ENCODE measurements at regions not wholly inside any gene's neighbourhood (a gene's known extent, or its start where the extent isn't known, plus 50 kb on each side); places are given as distances from the start of the nearest gene placed in this dataset.
"Not testable (repeated sequence)": the region's sequence is repeated elsewhere in the genome, so short reads cannot be mapped to it uniquely, and the experiment has no call there.

DNA sequence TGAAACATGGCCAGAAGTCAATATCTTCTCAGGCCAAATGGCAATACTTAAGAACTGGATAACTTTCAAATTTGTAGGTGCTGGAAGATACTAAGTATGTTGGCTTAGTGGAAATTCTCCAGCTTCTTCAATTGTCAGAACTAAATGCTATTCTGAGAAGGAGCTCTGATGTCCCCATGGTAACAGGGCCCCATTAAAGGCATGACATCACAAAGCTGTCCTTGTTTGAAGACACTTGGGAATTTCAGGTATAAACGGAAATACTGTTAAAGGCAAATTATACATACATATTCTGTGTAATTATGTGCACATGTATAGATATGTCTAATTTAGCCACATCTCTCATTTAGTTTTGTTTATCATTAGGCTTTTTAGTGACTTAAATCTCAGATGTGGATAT, 210.0 kb upstream of the SEL1L start:
- no peak for DNase-seq
- TF ChIP-seq GATA1 (IDR thresholded peaks at IDR 0.05; ENCODE audit: low read depth, low read length) (no peak), POLR2A (IDR thresholded peaks at IDR 0.05; ENCODE audit: low read length) (no peak)

DNA sequence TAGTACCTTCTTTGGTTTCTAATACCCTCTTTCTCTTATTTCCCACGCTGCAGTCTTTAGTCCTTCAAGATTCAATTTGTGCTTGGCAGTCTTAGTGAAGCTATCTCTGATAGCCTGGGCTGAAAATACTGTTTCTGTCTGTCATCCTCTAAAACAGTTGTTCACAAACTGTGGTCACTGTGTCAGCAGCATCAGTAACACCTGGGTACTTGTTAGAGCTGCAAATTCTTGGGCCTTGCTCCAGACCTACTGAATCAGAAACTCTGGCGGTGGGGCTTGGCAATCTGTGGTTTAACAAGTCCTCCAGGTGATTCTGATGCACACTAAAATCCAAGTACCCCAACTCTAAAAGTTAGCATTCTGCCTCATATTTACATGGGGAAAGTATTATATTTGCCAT, 217.5 kb upstream of the SEL1L start:
- no peak for DNase-seq
- TF ChIP-seq POLR2A (IDR thresholded peaks at IDR 0.05; ENCODE audit: low read length) (no peak), GATA1 (IDR thresholded peaks at IDR 0.05; ENCODE audit: low read depth, low read length) (no peak)

- no peak for DNase-seq
- TF ChIP-seq GATA1 (IDR thresholded peaks at IDR 0.05; ENCODE audit: low read depth, low read length) (no peak), POLR2A (IDR thresholded peaks at IDR 0.05; ENCODE audit: low read length) (no peak)
Measured at GRCh38 chr14:81759541-81759940, 225.9 kb upstream of the SEL1L start.

DNA sequence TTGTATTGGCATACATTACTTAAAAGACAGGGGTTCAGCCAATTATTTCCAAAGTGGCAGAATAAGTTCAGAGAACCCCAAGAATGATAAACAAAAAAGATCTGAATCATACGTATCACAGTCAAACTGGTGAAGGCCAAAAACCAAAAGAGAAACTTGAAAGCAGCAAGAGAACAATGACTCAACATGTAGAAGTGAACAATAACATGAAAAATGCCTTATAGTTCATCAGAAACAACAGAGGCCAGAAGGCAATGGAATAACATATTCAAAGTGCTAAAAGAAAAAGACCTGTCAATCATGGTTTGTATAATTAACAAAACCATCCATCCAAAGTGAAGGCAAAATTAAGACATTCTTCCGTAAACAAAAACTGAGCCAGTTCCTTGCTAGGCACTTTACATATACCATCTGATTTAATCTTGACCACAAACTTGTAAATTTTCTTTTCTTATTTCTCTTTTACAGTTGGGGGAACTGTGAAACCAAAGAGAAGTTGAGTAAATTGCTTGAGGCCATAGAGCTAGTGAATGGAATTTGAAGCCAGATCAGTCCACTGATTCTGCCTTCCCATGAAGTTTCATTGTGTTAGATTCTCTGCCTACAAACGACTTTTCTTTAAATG, 232.1 kb upstream of the SEL1L start:
- no peak for DNase-seq
- TF ChIP-seq POLR2A (IDR thresholded peaks at IDR 0.05; ENCODE audit: low read length) = no peak
- TF ChIP-seq GATA1 (IDR thresholded peaks at IDR 0.05; ENCODE audit: low read depth, low read length) = no peak

DNA sequence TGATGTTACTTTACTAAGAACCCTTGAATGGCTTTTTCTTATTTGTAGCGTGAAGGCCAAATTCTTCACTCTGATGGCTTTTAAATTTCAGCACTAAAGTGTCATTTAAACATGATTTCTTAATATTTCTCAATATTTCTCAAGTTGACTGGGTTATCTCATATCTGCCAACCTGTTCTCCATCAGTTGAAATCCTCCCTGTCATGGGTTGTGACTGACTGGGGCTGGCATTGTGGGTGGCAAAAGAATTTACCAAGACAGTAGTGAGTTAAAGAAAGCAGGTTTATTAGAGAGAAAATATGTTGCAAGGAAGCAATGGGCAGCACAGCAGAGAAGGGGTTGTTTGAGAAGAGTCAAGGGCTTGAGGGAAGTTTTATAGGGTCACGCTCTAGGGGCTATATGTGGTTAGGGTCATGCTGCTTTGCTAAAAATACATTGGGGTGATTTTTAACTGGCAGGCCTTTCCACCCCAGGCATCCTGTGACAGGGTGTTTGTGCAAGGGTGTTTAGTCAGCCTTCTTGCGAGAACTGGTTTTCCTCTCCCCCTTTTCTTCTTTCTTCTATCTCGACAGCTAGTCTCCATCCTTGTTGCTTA, 232.8 kb upstream of the SEL1L start:
- no peak for DNase-seq
- TF ChIP-seq POLR2A (IDR thresholded peaks at IDR 0.05; ENCODE audit: low read length) = no peak
- TF ChIP-seq GATA1 (IDR thresholded peaks at IDR 0.05; ENCODE audit: low read depth, low read length) = no peak

DNA sequence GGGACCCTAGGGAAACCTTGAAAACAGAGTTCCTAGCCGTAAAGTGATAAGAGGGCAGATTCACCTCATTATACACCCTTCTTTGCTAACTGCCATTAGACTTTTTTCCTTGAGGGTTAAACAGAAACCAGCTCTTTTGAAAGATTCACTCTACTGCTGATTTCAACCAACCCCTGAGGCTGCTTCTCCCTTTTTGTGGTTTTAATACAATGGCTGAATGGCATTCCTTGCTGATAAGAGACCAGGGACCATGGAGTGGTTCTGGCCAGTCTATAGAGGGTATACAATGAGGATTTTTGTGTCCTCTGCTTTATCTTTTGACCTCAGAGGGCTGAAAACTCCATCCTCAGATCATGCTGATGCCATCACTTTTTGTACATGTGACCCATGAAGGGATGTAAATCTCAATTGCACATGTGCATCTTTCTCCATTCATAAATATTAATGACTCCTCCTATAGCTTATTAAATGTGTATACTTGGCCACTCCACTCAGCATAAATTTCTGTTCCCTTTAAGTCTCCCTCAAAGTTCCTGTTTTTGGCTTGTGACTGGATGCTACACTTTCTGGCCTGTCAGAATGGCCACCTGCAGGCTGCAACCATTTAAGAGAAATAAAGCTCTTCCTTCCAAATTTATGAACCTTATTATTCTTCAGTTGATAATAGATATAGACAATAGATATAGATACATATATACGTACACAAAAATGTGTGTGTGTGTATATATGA, 233.8 kb upstream of the SEL1L start:
- DNase-seq = no peak
- TF ChIP-seq POLR2A (IDR thresholded peaks at IDR 0.05; ENCODE audit: low read length) = no peak
- no peak for TF ChIP-seq GATA1 (IDR thresholded peaks at IDR 0.05; ENCODE audit: low read depth, low read length)

DNA sequence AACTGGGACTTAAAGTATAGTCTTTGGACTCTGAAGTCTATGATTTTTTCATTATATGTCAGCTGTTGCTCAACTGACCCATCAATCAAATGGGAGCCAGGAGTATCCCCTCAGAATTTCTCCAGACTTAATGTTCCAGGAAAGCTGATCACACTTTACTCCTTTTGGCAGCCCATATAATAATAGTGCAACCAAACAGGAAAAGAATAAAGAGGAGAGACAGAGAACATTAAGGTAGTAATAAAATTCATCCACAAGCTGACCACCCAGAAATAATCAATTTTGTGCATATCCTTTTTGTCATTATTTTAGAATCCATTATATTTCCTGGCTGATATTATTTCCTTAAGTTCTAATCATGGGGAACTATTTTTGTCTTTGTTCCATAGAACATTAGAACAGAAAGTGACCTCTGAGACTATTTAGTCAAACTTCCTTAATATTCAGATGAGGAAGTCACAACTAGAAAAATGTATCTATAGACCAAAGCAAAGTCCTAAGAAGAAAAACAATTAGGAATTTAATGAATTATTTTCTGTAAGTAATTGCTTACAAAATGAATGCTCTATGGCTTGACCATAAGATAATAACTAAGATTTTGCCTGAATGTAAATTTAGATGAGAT, 238.1 kb upstream of the SEL1L start:
- no peak for DNase-seq
- TF ChIP-seq POLR2A (IDR thresholded peaks at IDR 0.05; ENCODE audit: low read length) (no peak), GATA1 (IDR thresholded peaks at IDR 0.05; ENCODE audit: low read depth, low read length) (no peak)

DNA sequence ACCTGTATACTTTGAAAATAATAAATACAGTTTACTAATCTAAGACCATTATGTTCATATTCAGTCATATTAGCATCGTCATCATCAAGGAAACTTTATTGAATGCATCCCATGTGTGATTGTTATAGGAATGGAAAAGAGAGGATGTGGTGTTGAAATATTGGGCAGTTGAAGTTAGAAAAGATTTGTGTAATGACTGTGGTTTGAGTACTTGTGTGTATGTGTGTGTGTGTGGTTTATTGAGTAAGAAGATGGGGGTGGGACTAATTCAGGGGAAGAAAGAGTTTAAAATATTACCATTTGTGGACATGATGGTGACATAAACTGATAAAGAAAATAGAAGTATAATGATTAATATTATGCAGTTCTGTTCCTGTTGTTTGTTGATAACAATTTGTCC, 238.7 kb upstream of the SEL1L start:
- DNase-seq = no peak
- no peak for TF ChIP-seq GATA1 (IDR thresholded peaks at IDR 0.05; ENCODE audit: low read depth, low read length)
- TF ChIP-seq POLR2A (IDR thresholded peaks at IDR 0.05; ENCODE audit: low read length) = no peak

GRCh38 chr14:81776531-81776930, 242.9 kb upstream of the SEL1L start:
- TF ChIP-seq POLR2A (IDR thresholded peaks at IDR 0.05; ENCODE audit: low read length) = no peak
- no peak for TF ChIP-seq GATA1 (IDR thresholded peaks at IDR 0.05; ENCODE audit: low read depth, low read length)
- DNase-seq = no peak

DNA sequence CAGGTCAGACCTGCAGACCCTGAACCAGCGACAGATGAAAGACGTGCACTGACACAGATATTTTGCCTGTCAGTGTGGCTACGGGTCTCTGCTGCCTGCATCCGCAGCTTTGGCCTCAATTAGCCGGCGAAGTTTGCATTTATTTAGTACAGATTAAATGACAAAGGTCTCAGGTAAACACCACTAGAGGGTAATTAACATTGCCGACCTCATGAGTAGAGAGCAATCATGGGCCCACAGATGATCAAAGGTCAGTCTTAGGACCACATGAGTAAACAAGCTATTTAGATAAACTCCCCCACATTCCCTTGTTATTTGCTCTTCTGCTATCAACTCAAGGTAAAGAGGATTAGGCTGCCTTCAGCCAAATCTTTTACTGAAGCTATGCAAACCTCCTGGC, 248.1 kb upstream of the SEL1L start:
- DNase-seq = not testable (repeated sequence)

DNA sequence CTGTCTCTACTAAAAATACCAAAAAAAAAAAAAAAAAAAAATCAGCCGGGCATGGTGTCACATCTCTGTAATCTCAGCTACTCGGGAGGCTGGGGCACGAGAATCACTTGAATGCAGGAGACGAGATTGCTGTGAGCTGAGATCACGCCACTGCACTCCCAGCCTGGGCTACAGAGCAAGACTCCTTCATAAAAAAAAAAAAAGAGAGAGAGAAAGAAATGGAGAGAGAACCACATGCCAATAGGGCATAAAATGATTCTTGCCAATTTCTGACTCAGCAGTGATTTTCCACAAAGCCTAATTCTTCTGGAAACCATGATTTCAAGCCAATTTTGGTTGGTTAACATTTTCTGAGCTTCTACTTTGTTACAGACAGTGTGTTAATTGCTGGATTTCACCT, 250.4 kb upstream of the SEL1L start:
- DNase-seq = no peak
- TF ChIP-seq POLR2A (IDR thresholded peaks at IDR 0.05; ENCODE audit: low read length) (no peak), GATA1 (IDR thresholded peaks at IDR 0.05; ENCODE audit: low read depth, low read length) (no peak)

DNA sequence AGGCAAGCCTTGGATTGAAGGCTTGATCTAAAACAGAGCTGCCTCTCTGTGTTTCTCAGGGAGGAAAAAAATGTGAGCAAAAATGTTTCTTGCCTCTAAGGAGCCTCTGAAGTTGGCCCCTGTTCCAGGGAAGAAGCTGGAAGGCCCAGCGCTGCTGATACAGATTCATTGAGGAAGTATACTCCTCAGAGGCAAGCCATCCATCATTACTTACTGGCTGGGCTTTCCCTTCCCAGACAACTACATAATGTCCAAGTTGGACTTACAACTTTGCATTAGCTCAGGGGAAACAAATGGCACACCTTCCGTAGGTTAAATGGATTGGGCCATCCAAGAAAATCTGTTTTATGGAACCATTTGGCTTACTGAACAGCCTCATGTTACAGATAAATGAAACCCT, 263.7 kb upstream of the SEL1L start:
- no peak for DNase-seq
- TF ChIP-seq POLR2A (IDR thresholded peaks at IDR 0.05; ENCODE audit: low read length) (no peak), GATA1 (IDR thresholded peaks at IDR 0.05; ENCODE audit: low read depth, low read length) (no peak)

GRCh38 chr14:81801921-81802320, 268.3 kb upstream of the SEL1L start:
- no peak for TF ChIP-seq GATA1 (IDR thresholded peaks at IDR 0.05; ENCODE audit: low read depth, low read length)
- no peak for TF ChIP-seq POLR2A (IDR thresholded peaks at IDR 0.05; ENCODE audit: low read length)

DNA sequence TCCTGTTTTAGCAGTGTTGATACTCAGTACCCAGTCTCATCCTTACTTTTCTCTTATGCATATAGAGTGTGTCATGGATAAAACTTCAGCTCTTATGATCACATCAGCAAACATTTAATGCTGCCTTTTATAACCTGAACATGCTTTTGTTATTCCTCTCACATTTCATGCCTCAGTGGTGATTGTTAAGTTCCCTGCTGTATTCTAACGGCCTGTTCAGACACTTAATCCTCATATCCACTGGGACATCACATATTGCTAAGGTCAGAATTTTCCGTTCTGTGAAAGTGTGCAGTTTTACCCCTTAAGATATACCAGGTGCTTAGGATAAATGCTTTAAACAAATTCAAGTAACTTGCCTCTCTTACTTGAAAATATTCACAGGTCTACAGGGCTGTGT, 268.7 kb upstream of the SEL1L start:
- TF ChIP-seq POLR2A (IDR thresholded peaks at IDR 0.05; ENCODE audit: low read length) (no peak), GATA1 (IDR thresholded peaks at IDR 0.05; ENCODE audit: low read depth, low read length) (no peak)
- no peak for DNase-seq

More at GRCh38 chr14:81801921-81802320, 268.3 kb upstream of the SEL1L start:
- DNase-seq = no peak

All from erythroblast (primary cell).